ENCODE measurements at regions not wholly inside any gene's neighbourhood (a gene's known extent, or its start where the extent isn't known, plus 50 kb on each side); places are given as distances from the start of the nearest gene placed in this dataset.
A peak's percentile ranks its signal among the peaks of the same experiment; 100 is the strongest.

DNA sequence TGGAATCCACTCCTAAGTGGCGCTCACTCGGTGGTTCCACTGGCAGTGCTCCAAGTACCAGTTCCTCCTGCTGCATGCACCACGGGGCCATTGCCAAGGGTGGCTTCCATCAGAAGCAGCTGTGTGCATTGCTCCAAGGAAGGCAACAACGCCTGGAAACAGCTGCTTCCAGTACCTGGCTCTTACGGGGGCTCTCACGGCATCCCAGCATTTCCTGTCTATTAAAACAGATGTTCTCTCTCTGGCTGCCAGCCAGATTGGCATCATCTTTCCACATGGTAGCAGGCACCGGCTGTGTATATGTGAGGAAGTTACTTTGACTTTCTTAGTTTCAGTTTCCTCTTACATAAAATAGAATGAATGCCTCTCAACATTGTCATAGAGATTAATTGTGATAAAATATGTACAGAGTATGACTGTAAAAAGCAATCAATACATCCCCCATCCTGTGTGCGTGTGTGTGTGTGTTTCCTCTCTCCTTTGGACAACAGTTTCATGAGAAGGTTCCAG, 84.9 kb downstream of the CMPK2 start (continued):
- no peak for TF ChIP-seq RFX5 (IDR thresholded peaks at IDR 0.05; ENCODE audit: low read length)
- no peak for TF ChIP-seq YY1 (IDR thresholded peaks at IDR 0.05; ENCODE audit: low read depth)
- TF ChIP-seq ELF1 (IDR thresholded peaks at IDR 0.05) = no peak
- TF ChIP-seq RCOR1 (IDR thresholded peaks at IDR 0.05; ENCODE audit: low read length) = peak; percentile 76; the same call in 1 of the 2 replicates

DNA sequence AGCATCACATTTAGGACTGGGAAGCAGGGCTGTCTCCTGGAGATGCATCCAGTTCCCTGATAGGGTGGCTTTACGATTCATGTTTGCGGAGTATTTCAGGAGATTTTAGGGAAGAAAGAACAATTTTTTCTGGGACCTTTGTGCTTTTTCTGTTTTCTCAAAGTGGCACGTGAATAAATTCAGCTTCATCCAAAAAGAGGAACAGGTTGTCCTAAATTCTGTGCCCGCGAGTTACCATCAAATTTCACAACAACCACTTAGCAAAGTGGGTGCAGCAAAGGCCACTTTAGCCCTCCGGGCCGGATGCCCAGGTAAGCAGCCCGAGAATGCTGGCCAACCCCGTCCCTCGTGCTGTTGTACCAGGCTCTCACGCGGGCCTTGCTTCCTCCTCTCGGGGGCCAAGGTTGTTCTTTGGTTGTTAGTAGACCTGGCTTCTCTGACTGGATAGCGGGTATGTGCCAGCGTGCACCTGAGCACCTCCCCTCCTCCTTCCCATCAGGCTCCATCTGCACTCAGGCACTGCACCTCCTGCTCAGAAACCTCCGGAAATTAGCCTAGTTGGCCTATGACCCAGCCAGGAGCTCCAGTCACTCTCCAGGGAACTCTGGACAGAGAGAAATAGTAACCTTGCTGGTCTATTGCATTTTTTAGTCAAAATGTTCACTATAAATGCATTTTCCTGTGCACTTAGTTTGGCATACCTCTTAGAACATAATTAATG, 83.0 kb downstream of the CMPK2 start:
- Histone ChIP-seq H4K20me1 (ENCODE audit: insufficient read depth) (no peaks in the 10 kb centered on the region), H3K27me3 (ENCODE audit: insufficient read depth) (no peaks in the 10 kb centered on the region), H3F3A (replicated peaks; ENCODE audit: insufficient read depth) (no peaks in the 10 kb centered on the region), H3K4me1 (ENCODE audit: control insufficient read depth in 1 of 2, insufficient read depth in 2 of 2, low read depth in 1 of 2, low read length in 1 of 2) (peaks cover 0 to 13% of the 10 kb centered on the region in 2 experiments; a peak in 1 of 4 replicates), H3K9ac (no peak overlapping the region), H3K79me2 (ENCODE audit: insufficient read depth) (no peaks in the 10 kb centered on the region), H2AFZ (ENCODE audit: low read depth) (no peak overlapping the region), H3K9me3 (no peaks in the 10 kb centered on the region; the same call in 1 of the 2 replicates), H3K27ac (ENCODE audit: low read depth in 2 of 2, low read length in 1 of 2) (no peak overlapping the region), H3K36me3 (replicated peaks in 1 of 2; ENCODE audit: control insufficient read depth in 1 of 2, insufficient read depth in 2 of 2, low read length in 1 of 2) (no peaks in the 10 kb centered on the region), H3K4me3 (ENCODE audit: low read depth in 2 of 2, low read length in 1 of 2) (no peak overlapping the region), H3K4me2 (no peak overlapping the region), H3K9me2 (no peaks in the 10 kb centered on the region)
- POLR2A ChIA-PET = no interaction called here
- TF ChIP-seq TEAD4 (IDR thresholded peaks at IDR 0.05; ENCODE audit: borderline replicate concordance, insufficient read depth) (no peak), RXRA (IDR thresholded peaks at IDR 0.05; ENCODE audit: borderline replicate concordance, low read depth) (no peak), MEF2A (IDR thresholded peaks at IDR 0.05; ENCODE audit: borderline replicate concordance, low read depth) (no peak), MXI1 (IDR thresholded peaks at IDR 0.05; ENCODE audit: low read depth, low read length) (no peak), NFIC (IDR thresholded peaks at IDR 0.05; ENCODE audit: borderline replicate concordance) (no peak), RAD21 (IDR thresholded peaks at IDR 0.05; ENCODE audit: low read length) (no peak), SIN3A (IDR thresholded peaks at IDR 0.05; ENCODE audit: borderline replicate concordance, low read depth, low read length) (no peak), YY1 (IDR thresholded peaks at IDR 0.05; ENCODE audit: low read depth) (no peak), TCF12 (IDR thresholded peaks at IDR 0.05) (no peak), CHD2 (IDR thresholded peaks at IDR 0.05; ENCODE audit: low read length, partially characterized antibody) (no peak), JUND (IDR thresholded peaks at IDR 0.05) (no peak)
- TF ChIP-seq, protein P1, sequence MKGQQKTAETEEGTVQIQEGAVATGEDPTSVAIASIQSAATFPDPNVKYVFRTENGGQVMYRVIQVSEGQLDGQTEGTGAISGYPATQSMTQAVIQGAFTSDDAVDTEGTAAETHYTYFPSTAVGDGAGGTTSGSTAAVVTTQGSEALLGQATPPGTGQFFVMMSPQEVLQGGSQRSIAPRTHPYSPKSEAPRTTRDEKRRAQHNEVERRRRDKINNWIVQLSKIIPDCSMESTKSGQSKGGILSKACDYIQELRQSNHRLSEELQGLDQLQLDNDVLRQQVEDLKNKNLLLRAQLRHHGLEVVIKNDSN (IDR thresholded peaks at IDR 0.05; ENCODE audit: borderline replicate concordance, low read depth) = no peak
- TF ChIP-seq, protein P2, sequence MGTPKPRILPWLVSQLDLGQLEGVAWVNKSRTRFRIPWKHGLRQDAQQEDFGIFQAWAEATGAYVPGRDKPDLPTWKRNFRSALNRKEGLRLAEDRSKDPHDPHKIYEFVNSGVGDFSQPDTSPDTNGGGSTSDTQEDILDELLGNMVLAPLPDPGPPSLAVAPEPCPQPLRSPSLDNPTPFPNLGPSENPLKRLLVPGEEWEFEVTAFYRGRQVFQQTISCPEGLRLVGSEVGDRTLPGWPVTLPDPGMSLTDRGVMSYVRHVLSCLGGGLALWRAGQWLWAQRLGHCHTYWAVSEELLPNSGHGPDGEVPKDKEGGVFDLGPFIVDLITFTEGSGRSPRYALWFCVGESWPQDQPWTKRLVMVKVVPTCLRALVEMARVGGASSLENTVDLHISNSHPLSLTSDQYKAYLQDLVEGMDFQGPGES (IDR thresholded peaks at IDR 0.05; ENCODE audit: low read depth, low read length) = no peak
- TF ChIP-seq, protein P3, sequence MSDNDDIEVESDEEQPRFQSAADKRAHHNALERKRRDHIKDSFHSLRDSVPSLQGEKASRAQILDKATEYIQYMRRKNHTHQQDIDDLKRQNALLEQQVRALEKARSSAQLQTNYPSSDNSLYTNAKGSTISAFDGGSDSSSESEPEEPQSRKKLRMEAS (IDR thresholded peaks at IDR 0.05; ENCODE audit: low read depth) = no peak
- TF ChIP-seq, protein P4, sequence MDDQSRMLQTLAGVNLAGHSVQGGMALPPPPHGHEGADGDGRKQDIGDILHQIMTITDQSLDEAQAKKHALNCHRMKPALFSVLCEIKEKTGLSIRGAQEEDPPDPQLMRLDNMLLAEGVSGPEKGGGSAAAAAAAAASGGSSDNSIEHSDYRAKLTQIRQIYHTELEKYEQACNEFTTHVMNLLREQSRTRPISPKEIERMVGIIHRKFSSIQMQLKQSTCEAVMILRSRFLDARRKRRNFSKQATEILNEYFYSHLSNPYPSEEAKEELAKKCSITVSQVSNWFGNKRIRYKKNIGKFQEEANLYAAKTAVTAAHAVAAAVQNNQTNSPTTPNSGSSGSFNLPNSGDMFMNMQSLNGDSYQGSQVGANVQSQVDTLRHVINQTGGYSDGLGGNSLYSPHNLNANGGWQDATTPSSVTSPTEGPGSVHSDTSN (IDR thresholded peaks at IDR 0.05) = no peak
- TF ChIP-seq, protein P5, sequence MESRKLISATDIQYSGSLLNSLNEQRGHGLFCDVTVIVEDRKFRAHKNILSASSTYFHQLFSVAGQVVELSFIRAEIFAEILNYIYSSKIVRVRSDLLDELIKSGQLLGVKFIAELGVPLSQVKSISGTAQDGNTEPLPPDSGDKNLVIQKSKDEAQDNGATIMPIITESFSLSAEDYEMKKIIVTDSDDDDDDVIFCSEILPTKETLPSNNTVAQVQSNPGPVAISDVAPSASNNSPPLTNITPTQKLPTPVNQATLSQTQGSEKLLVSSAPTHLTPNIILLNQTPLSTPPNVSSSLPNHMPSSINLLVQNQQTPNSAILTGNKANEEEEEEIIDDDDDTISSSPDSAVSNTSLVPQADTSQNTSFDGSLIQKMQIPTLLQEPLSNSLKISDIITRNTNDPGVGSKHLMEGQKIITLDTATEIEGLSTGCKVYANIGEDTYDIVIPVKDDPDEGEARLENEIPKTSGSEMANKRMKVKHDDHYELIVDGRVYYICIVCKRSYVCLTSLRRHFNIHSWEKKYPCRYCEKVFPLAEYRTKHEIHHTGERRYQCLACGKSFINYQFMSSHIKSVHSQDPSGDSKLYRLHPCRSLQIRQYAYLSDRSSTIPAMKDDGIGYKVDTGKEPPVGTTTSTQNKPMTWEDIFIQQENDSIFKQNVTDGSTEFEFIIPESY (IDR thresholded peaks at IDR 0.05; ENCODE audit: borderline replicate concordance, low read depth) = no peak
- TF ChIP-seq, protein P6, sequence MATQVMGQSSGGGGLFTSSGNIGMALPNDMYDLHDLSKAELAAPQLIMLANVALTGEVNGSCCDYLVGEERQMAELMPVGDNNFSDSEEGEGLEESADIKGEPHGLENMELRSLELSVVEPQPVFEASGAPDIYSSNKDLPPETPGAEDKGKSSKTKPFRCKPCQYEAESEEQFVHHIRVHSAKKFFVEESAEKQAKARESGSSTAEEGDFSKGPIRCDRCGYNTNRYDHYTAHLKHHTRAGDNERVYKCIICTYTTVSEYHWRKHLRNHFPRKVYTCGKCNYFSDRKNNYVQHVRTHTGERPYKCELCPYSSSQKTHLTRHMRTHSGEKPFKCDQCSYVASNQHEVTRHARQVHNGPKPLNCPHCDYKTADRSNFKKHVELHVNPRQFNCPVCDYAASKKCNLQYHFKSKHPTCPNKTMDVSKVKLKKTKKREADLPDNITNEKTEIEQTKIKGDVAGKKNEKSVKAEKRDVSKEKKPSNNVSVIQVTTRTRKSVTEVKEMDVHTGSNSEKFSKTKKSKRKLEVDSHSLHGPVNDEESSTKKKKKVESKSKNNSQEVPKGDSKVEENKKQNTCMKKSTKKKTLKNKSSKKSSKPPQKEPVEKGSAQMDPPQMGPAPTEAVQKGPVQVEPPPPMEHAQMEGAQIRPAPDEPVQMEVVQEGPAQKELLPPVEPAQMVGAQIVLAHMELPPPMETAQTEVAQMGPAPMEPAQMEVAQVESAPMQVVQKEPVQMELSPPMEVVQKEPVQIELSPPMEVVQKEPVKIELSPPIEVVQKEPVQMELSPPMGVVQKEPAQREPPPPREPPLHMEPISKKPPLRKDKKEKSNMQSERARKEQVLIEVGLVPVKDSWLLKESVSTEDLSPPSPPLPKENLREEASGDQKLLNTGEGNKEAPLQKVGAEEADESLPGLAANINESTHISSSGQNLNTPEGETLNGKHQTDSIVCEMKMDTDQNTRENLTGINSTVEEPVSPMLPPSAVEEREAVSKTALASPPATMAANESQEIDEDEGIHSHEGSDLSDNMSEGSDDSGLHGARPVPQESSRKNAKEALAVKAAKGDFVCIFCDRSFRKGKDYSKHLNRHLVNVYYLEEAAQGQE (IDR thresholded peaks at IDR 0.05; ENCODE audit: low read depth, low read length) = no peak
- WGBS (ENCODE audit: low lambda C conversion rate) = 68% methylated on average over 16 of the region's 16 CpGs
- CTCF ChIA-PET = interaction anchor here (1.2 to 2.5 kb wide), 2 partner anchors 9 to 10 kb away, joined by 4 to 7 read pairs; no protein-coding TSS in a partner anchor
- DNase-seq = no peak

Data from SK-N-SH (cell line).